H9 (cell line): ENCODE measurements at regions not wholly inside any gene's neighbourhood (a gene's known extent, or its start where the extent isn't known, plus 50 kb on each side); places are given as distances from the start of the nearest gene placed in this dataset.

Experiments
- DNase-seq: peaks from one replicate; pipeline ENCODE4 v3.0.0-alpha.2; 2017
- H2AFZ ChIP-seq: one replicate; pipeline ENCODE4 v1.6.1; 2013; ENCODE audit warnings: mild to moderate bottlenecking, low read length, control low read depth, moderate library complexity
- H2AK5ac ChIP-seq: 2 replicates; pipeline ENCODE4 v1.6.1; 2013; ENCODE audit warnings: low read length, control low read depth, mixed read lengths; ENCODE audit not compliant: insufficient read length
- H2BK120ac ChIP-seq: one replicate; pipeline ENCODE4 v1.6.1; 2013; ENCODE audit warnings: low read depth, mild to moderate bottlenecking, low read length, control low read depth, inconsistent platforms; ENCODE audit not compliant: poor library complexity, severe bottlenecking
- H2BK12ac ChIP-seq: 2 replicates; pipeline ENCODE4 v1.6.1; 2013; ENCODE audit warnings: low read length, control low read depth, mixed read lengths, low read depth; ENCODE audit not compliant: insufficient read length
- H2BK15ac ChIP-seq: 2 replicates; pipeline ENCODE4 v1.6.1; 2013; ENCODE audit warnings: low read depth, low read length, control low read depth
- H2BK20ac ChIP-seq: one replicate; pipeline ENCODE4 v1.6.1; 2013; ENCODE audit warnings: low read depth, mild to moderate bottlenecking, low read length, control low read depth, inconsistent platforms; ENCODE audit not compliant: poor library complexity, severe bottlenecking
- H2BK5ac ChIP-seq: 2 replicates; pipeline ENCODE4 v1.6.1; 2013; ENCODE audit warnings: low read length, control low read depth, mixed read lengths; ENCODE audit not compliant: insufficient read length
- H3K14ac ChIP-seq: 2 replicates; pipeline ENCODE4 v1.6.1; 2013; ENCODE audit warnings: low read length, control low read depth; ENCODE audit not compliant: insufficient read depth
- H3K18ac ChIP-seq: 2 replicates; pipeline ENCODE4 v1.6.1; 2013; ENCODE audit warnings: low read depth, mild to moderate bottlenecking, mixed read lengths, low read length, control low read depth; ENCODE audit not compliant: insufficient read length
- H3K23ac ChIP-seq: 2 replicates; pipeline ENCODE4 v1.6.1; 2013; ENCODE audit warnings: low read length, control low read depth, mixed read lengths, low read depth; ENCODE audit not compliant: insufficient read length
- H3K23me2 ChIP-seq: 2 replicates; pipeline ENCODE4 v1.6.1; 2013; ENCODE audit warnings: low read depth, mild to moderate bottlenecking, mixed read lengths, low read length, control low read depth; ENCODE audit not compliant: insufficient read length, poor library complexity, severe bottlenecking
- H3K27ac ChIP-seq: 2 replicates; pipeline ENCODE4 v1.5.1; 2013; ENCODE audit warnings: low read length, control low read depth, mixed read lengths, low read depth; ENCODE audit not compliant: insufficient read length
- H3K27me3 ChIP-seq: 2 replicates; pipeline ENCODE4 v1.6.1; 2013; ENCODE audit warnings: low read length, control low read depth, inconsistent platforms; ENCODE audit not compliant: insufficient read depth
- H3K4ac ChIP-seq: 2 replicates; pipeline ENCODE4 v1.6.1; 2013; ENCODE audit warnings: low read depth, mild to moderate bottlenecking, control low read depth, inconsistent platforms, low read length, moderate library complexity
- H3K4me1 ChIP-seq: 2 replicates; pipeline ENCODE4 v1.6.1; 2013; ENCODE audit warnings: low read length, control low read depth, inconsistent platforms; ENCODE audit not compliant: insufficient read depth
- H3K4me2 ChIP-seq: 2 replicates; pipeline ENCODE4 v1.6.1; 2013; ENCODE audit warnings: low read length, control low read depth, mixed read lengths; ENCODE audit not compliant: insufficient read length, insufficient read depth
- H3K56ac ChIP-seq: 2 replicates; pipeline ENCODE4 v1.6.1; 2013; ENCODE audit warnings: low read depth, mild to moderate bottlenecking, mixed read lengths, low read length, control low read depth; ENCODE audit not compliant: insufficient read length
- H3K79me1 ChIP-seq: 2 replicates; pipeline ENCODE4 v1.6.1; 2013; ENCODE audit warnings: low read depth, mild to moderate bottlenecking, moderate library complexity, low read length, control low read depth, inconsistent platforms; ENCODE audit not compliant: insufficient read depth, poor library complexity, severe bottlenecking
- H3K79me2 ChIP-seq: 2 replicates; pipeline ENCODE4 v1.6.1; 2013; ENCODE audit warnings: low read length, control low read depth, inconsistent platforms; ENCODE audit not compliant: insufficient read depth
- H3K9ac ChIP-seq: 2 replicates; pipeline ENCODE4 v1.6.1; 2013; ENCODE audit warnings: low read length, control low read depth, mixed read lengths; ENCODE audit not compliant: insufficient read length; ENCODE audit errors: extremely low read depth
- H3K9me3 ChIP-seq: one replicate; pipeline ENCODE4 v1.6.1; 2013; ENCODE audit warnings: low read depth, low read length, inconsistent platforms; ENCODE audit not compliant: control insufficient read depth
- H3T11ph ChIP-seq: one replicate; pipeline ENCODE4 v1.6.1; 2013; ENCODE audit warnings: mild to moderate bottlenecking, low read length, control low read depth, inconsistent platforms
- H4K20me1 ChIP-seq: one replicate; pipeline ENCODE4 v1.6.1; 2013; ENCODE audit not compliant: control insufficient read depth, insufficient read length, insufficient read depth
- H4K5ac ChIP-seq: 2 replicates; pipeline ENCODE4 v1.6.1; 2013; ENCODE audit warnings: low read depth, mild to moderate bottlenecking, mixed read lengths, low read length, control low read depth; ENCODE audit not compliant: insufficient read length
- H4K8ac ChIP-seq: replicated peaks from 2 replicates; pipeline ENCODE4 v1.6.1; 2013; ENCODE audit warnings: low read length, control low read depth, mixed read lengths, low read depth; ENCODE audit not compliant: insufficient read length
- H4K91ac ChIP-seq: 2 replicates; pipeline ENCODE4 v1.6.1; 2013; ENCODE audit warnings: low read depth, mild to moderate bottlenecking, moderate library complexity, mixed read lengths, low read length, control low read depth; ENCODE audit not compliant: insufficient read length
- H3K27ac Mint-ChIP-seq, 3 experiments: 2 replicates in 2 of 3; 3 replicates in 1 of 3; pipeline ENCODE4 v1.8.0; 2020 to 2021; ENCODE audit warnings: mixed read lengths in 3 of 3, mild to moderate bottlenecking in 1 of 3, moderate library complexity in 1 of 3
- H3K27me3 Mint-ChIP-seq: 2 replicates; pipeline ENCODE4 v1.8.0; 2021; ENCODE audit warnings: low read depth, mild to moderate bottlenecking, moderate library complexity, mixed read lengths
- H3K36me3 Mint-ChIP-seq, 3 experiments: 2 replicates in 2 of 3; 3 replicates in 1 of 3; pipeline ENCODE4 v1.8.0; 2020 to 2021; ENCODE audit warnings: low read depth in 3 of 3, mixed read lengths in 3 of 3; ENCODE audit not compliant: insufficient read depth in 1 of 3
- H3K4me1 Mint-ChIP-seq, 2 experiments: 2 replicates each; pipeline ENCODE4 v1.8.0; 2020; ENCODE audit warnings: mixed read lengths in 2 of 2
- H3K4me3 Mint-ChIP-seq, 2 experiments: 2 replicates in 1 of 2; 3 replicates in 1 of 2; pipeline ENCODE4 v1.8.0; 2020 to 2021; ENCODE audit warnings: mild to moderate bottlenecking in 2 of 2, mixed read lengths in 2 of 2, moderate library complexity in 1 of 2
- H3K9me3 Mint-ChIP-seq, 2 experiments: 2 replicates in 1 of 2; 3 replicates in 1 of 2; pipeline ENCODE4 v1.8.0; 2020; ENCODE audit warnings: mild to moderate bottlenecking in 2 of 2, mixed read lengths in 2 of 2, moderate library complexity in 1 of 2
- CTCF ChIP-seq: fragments of 200-600 bp; sonication (generic); conservative IDR thresholded peaks from 3 replicates; pipeline ENCODE4 v1.8.0; 2021; ENCODE audit warnings: antibody characterized with exemption, mild to moderate bottlenecking

- Histone ChIP-seq H4K20me1 (no peaks in the 10 kb centered on the region), H3K79me1 (no peaks in the 10 kb centered on the region), H2BK5ac (no peak overlapping the region), H3K4ac (no peak overlapping the region), H4K8ac (no peak overlapping the region), H3K23me2 (no peaks in the 10 kb centered on the region), H3K14ac (no peak overlapping the region), H4K91ac (no peak overlapping the region), H3K27ac (no peak overlapping the region), H3K23ac (no peak overlapping the region), H2BK15ac (no peak overlapping the region), H3K27me3 (no peaks in the 10 kb centered on the region), H3K9ac (no peak overlapping the region), H3T11ph (no peak overlapping the region), H2BK12ac (no peak overlapping the region), H2AFZ (no peak overlapping the region), H3K79me2 (no peaks in the 10 kb centered on the region), H3K56ac (no peak overlapping the region), H2AK5ac (no peak overlapping the region), H3K4me2 (no peak overlapping the region), H2BK120ac (no peak overlapping the region), H3K4me1 (no peaks in the 10 kb centered on the region; the same call in 1 of the 2 replicates), H3K18ac (no peak overlapping the region), H4K5ac (no peak overlapping the region), H2BK20ac (no peak overlapping the region), H3K9me3 (no peaks in the 10 kb centered on the region)
- TF ChIP-seq CTCF, result no peak
- H3K4me3 Mint-ChIP-seq, result no peak overlapping the region
- H3K27me3 Mint-ChIP-seq, result no peaks in the 10 kb centered on the region
- DNase-seq, result no peak
- H3K4me1 Mint-ChIP-seq, result peaks cover 2 to 3% of the 10 kb centered on the region in 2 experiments
- H3K9me3 Mint-ChIP-seq, result peaks cover 0 to 3% of the 10 kb centered on the region in 2 experiments; a peak in 2 of 5 replicates
- no peak overlapping the region for H3K27ac Mint-ChIP-seq
- no peaks in the 10 kb centered on the region for H3K36me3 Mint-ChIP-seq
Measured at GRCh38 chr13:60691268-60691667, 294.2 kb downstream of the TDRD3 start.
